WTC11 (cell line): ENCODE measurements at regions not wholly inside any gene's neighbourhood (a gene's known extent, or its start where the extent isn't known, plus 50 kb on each side); places are given as distances from the start of the nearest gene placed in this dataset.

Source experiments
- CREB1 ChIP-seq: sonication (generic); formaldehyde crosslinking; IDR thresholded peaks from 2 replicates; pipeline ENCODE4 v1.8.0; 2023; ENCODE audit warnings: mild to moderate bottlenecking, missing genetic modification reagents
- NFYB ChIP-seq: sonication (generic); formaldehyde crosslinking; conservative IDR thresholded peaks from 2 replicates; pipeline ENCODE4 v1.8.0; 2022; ENCODE audit warnings: low read depth, missing genetic modification reagents
- TCF7 ChIP-seq: sonication (generic); formaldehyde crosslinking; IDR thresholded peaks from 2 replicates; pipeline ENCODE4 v1.8.0; 2022; ENCODE audit warnings: mild to moderate bottlenecking, low read depth, missing genetic modification reagents, moderate library complexity
- ZNF219 ChIP-seq: sonication (generic); formaldehyde crosslinking; IDR thresholded peaks from 2 replicates; pipeline ENCODE4 v1.8.0; 2023; ENCODE audit warnings: missing genetic modification reagents, mild to moderate bottlenecking, borderline replicate concordance
- TF ChIP-seq, protein P1 (sequence below): sonication (generic); formaldehyde crosslinking; IDR thresholded peaks from 2 replicates; pipeline ENCODE4 v1.8.0; 2022; ENCODE audit warnings: mild to moderate bottlenecking, missing genetic modification reagents
- TF ChIP-seq, protein P2 (sequence below): fragments of 200-600 bp; IDR thresholded peaks from 2 replicates; pipeline ENCODE4 v1.8.0; 2022; ENCODE audit warnings: antibody characterized with exemption
- TF ChIP-seq, protein P3 (sequence below): sonication (generic); formaldehyde crosslinking; IDR thresholded peaks from 2 replicates; pipeline ENCODE4 v1.8.1; 2023; ENCODE audit warnings: mild to moderate bottlenecking, missing genetic modification reagents, moderate library complexity
- TF ChIP-seq, protein P4 (sequence below): sonication (generic); formaldehyde crosslinking; IDR thresholded peaks from 2 replicates; pipeline ENCODE4 v1.8.1; 2023; ENCODE audit warnings: mild to moderate bottlenecking, missing genetic modification reagents
- TF ChIP-seq, protein P5 (sequence below): sonication (generic); formaldehyde crosslinking; IDR thresholded peaks from 2 replicates; pipeline ENCODE4 v1.8.1; 2022; ENCODE audit warnings: mild to moderate bottlenecking, moderate library complexity, missing genetic modification reagents
- TF ChIP-seq, protein P6 (sequence below): sonication (generic); formaldehyde crosslinking; IDR thresholded peaks from 2 replicates; pipeline ENCODE4 v1.8.0; 2022; ENCODE audit warnings: missing genetic modification reagents

DNA sequence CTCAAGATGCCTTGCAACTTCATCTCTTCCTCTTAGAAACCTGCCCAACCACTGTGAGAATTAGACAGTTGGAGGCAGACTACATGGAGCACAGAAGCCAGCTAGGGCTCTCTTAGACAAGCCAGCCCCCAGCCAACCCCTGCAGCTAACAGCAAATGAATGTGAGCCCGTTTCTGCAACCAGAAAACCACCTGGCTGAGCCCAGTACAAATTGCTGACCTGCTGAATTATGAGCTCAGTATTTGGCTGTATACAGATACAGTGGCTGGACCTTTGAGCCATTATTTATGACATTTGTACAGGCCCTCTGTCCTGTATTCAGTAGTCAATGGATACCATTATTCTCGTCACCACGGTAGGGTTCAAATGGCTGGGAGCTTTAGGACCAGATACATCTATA, 112.9 kb downstream of the TBX5 start:
- TF ChIP-seq, protein P1, sequence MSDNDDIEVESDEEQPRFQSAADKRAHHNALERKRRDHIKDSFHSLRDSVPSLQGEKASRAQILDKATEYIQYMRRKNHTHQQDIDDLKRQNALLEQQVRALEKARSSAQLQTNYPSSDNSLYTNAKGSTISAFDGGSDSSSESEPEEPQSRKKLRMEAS (CRISPR knock-in tag) = no peak
- TF ChIP-seq, protein P2, sequence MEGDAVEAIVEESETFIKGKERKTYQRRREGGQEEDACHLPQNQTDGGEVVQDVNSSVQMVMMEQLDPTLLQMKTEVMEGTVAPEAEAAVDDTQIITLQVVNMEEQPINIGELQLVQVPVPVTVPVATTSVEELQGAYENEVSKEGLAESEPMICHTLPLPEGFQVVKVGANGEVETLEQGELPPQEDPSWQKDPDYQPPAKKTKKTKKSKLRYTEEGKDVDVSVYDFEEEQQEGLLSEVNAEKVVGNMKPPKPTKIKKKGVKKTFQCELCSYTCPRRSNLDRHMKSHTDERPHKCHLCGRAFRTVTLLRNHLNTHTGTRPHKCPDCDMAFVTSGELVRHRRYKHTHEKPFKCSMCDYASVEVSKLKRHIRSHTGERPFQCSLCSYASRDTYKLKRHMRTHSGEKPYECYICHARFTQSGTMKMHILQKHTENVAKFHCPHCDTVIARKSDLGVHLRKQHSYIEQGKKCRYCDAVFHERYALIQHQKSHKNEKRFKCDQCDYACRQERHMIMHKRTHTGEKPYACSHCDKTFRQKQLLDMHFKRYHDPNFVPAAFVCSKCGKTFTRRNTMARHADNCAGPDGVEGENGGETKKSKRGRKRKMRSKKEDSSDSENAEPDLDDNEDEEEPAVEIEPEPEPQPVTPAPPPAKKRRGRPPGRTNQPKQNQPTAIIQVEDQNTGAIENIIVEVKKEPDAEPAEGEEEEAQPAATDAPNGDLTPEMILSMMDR = no peak
- TF ChIP-seq, protein P3, sequence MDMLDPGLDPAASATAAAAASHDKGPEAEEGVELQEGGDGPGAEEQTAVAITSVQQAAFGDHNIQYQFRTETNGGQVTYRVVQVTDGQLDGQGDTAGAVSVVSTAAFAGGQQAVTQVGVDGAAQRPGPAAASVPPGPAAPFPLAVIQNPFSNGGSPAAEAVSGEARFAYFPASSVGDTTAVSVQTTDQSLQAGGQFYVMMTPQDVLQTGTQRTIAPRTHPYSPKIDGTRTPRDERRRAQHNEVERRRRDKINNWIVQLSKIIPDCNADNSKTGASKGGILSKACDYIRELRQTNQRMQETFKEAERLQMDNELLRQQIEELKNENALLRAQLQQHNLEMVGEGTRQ (CRISPR knock-in tag) = no peak
- TF ChIP-seq, protein P4, sequence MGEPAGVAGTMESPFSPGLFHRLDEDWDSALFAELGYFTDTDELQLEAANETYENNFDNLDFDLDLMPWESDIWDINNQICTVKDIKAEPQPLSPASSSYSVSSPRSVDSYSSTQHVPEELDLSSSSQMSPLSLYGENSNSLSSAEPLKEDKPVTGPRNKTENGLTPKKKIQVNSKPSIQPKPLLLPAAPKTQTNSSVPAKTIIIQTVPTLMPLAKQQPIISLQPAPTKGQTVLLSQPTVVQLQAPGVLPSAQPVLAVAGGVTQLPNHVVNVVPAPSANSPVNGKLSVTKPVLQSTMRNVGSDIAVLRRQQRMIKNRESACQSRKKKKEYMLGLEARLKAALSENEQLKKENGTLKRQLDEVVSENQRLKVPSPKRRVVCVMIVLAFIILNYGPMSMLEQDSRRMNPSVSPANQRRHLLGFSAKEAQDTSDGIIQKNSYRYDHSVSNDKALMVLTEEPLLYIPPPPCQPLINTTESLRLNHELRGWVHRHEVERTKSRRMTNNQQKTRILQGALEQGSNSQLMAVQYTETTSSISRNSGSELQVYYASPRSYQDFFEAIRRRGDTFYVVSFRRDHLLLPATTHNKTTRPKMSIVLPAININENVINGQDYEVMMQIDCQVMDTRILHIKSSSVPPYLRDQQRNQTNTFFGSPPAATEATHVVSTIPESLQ (CRISPR knock-in tag) = no peak
- TF ChIP-seq CREB1 (CRISPR knock-in tag) = no peak
- no peak for TF ChIP-seq TCF7 (CRISPR knock-in tag)
- TF ChIP-seq NFYB (CRISPR knock-in tag) = no peak
- TF ChIP-seq ZNF219 (CRISPR knock-in tag) = no peak
- TF ChIP-seq, protein P5, sequence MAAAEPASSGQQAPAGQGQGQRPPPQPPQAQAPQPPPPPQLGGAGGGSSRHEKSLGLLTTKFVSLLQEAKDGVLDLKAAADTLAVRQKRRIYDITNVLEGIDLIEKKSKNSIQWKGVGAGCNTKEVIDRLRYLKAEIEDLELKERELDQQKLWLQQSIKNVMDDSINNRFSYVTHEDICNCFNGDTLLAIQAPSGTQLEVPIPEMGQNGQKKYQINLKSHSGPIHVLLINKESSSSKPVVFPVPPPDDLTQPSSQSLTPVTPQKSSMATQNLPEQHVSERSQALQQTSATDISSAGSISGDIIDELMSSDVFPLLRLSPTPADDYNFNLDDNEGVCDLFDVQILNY (CRISPR knock-in tag) = no peak
- TF ChIP-seq, protein P6, sequence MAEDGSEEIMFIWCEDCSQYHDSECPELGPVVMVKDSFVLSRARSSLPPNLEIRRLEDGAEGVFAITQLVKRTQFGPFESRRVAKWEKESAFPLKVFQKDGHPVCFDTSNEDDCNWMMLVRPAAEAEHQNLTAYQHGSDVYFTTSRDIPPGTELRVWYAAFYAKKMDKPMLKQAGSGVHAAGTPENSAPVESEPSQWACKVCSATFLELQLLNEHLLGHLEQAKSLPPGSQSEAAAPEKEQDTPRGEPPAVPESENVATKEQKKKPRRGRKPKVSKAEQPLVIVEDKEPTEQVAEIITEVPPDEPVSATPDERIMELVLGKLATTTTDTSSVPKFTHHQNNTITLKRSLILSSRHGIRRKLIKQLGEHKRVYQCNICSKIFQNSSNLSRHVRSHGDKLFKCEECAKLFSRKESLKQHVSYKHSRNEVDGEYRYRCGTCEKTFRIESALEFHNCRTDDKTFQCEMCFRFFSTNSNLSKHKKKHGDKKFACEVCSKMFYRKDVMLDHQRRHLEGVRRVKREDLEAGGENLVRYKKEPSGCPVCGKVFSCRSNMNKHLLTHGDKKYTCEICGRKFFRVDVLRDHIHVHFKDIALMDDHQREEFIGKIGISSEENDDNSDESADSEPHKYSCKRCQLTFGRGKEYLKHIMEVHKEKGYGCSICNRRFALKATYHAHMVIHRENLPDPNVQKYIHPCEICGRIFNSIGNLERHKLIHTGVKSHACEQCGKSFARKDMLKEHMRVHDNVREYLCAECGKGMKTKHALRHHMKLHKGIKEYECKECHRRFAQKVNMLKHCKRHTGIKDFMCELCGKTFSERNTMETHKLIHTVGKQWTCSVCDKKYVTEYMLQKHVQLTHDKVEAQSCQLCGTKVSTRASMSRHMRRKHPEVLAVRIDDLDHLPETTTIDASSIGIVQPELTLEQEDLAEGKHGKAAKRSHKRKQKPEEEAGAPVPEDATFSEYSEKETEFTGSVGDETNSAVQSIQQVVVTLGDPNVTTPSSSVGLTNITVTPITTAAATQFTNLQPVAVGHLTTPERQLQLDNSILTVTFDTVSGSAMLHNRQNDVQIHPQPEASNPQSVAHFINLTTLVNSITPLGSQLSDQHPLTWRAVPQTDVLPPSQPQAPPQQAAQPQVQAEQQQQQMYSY (CRISPR knock-in tag) = no peak
